ENCODE measurements at regions not wholly inside any gene's neighbourhood (a gene's known extent, or its start where the extent isn't known, plus 50 kb on each side); places are given as distances from the start of the nearest gene placed in this dataset.

DNA sequence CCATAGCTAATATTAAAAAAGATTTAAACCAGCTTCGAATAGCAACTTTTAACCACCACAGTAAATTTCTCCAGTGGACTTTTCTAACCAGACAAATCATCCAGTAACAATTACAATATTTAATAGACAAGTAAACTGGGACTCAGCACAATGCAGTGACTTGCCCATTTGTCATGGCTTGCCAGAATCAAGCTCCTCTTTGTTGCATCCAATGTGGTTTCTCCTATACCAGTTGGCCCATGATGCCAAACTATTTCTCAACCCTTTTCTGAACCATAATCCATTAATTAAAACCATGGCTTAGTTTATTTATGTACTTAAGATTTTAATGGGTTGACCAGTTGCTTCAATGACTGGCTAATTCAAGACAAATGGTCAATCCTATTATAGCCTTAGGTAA lies 64.4 kb downstream of the DIO2 start:
- no peak for DNase-seq

DNA sequence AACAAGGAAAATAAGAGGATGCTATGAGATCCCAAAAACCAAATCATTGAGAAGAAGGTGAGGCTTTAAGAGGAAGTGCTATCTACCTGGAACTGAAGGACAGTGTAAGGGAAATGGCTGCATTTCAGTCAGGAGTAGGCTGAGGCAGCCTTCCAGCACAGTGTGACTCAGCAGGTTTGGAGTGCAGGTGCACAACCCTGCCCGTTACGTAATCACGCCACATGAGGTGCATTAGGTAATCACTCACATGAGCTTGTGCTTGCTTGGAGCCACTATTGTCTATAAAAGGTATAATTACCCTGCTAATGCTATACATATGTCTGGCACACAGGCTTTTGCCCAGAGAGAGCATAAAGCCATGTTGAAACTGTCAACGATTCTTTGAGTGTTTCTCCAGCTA lies 74.9 kb downstream of the DIO2 start:
- DNase-seq = no peak

DNA sequence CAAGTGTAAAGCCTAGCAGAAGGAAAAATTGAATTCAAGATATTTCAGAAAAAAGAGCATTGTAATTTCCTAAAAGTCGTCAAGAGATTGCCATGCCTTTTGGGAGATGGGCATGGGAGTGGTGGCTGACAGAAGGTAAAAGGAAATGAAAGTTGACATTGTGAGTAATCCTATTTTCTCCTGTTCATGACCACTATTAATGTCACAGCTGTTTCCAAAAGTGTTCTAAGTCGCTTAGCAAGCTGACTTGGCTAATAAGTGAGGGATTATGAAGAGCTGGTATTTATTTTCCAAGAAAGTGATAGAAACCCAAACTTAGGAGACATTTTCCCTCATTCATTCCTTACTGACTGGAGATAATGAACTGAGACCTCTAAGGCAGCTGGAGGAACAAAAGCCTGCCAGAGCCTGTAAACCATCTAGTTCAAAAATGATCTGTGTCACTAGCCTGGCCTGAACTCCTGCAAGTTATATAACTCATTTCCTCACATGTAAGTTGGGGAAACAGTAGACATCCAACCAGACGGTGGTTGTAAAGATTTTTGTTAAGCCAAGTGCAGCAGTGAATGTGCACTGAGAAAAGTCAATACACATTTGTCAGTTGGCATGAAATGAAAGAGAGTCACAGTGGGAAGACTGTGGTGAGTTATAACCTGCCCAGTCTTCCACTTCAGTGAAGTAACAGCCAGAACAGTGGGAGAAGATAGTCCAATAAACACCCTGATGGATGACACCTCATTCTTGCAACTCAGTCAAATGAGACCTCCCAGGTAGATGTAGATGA lies 75.8 kb downstream of the DIO2 start:
- DNase-seq = no peak

DNA sequence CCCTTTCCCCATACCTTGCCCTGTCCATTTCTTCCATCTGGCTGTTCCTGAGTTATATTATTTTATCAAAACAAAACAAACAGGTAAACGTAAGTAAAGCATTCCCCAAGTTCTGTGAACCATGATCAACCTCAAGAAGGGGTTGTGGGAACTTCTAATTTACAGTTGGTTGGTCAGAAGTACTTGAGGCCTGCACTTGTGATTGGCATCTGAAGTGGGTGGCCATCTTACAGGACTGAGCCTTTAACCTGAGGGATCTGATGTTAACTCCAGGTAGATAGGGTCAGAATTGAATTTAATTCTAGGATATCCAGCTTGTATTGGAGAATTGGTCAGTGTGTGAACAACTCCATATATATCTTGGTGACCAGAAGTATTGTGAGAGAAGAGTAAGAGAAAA lies 77.0 kb downstream of the DIO2 start:
- DNase-seq = no peak

DNA sequence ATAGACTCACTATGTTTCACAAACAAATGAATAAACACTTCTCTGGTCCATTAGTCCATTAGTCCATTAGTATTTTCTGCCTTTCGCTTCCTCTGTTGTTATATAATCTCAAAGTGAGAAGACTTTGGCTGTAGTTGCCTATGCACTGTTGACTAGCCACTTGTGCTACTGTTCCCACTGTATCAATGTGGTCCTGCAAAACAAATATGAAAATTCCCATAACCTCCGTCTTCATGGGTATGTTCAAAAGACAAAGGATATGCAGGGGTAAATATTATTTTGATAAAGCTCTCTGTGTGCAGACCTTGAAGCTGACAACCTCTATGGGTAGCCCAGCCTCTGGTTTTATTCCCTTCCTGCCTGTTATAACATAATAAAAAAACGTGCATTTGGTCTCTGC lies 77.8 kb downstream of the DIO2 start:
- no peak for DNase-seq

DNA sequence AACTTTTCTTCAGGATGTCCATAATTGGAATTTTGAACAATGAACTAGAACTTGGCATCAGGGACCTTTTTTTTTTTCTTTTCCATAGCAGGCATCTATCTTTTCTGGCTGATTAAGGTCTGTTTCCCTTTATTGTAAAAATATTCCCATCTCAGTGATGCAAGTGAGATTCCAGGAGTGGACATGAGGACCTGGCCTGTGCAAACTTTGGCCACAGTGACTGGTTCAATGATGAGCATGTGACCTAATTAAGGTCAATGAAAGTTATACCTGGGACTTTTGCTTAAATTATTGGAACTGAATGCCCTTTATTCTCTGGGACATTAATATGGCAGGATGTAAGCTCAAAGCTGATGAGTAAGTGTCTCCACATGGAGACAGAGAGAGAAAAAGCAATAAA lies 83.8 kb downstream of the DIO2 start:
- no peak for DNase-seq

DNA sequence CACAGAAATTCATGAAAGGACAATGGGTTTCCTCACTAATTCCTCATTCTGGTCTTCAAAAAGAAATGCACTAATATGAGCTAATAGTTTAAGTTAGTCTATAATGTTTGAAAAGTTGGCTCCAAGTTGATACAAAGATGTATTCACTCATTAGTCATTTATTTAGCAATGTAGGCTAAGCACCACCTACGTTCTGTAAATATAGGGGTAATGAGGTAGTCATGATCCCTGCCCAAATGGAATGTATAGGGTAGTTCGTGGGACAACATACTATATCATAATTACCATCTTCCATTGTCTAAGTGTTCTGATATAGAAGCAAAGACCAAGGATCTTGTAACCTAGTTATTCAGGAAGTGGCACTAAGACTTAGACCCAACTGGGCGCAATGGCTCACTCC lies 86.5 kb downstream of the DIO2 start:
- no peak for DNase-seq

DNA sequence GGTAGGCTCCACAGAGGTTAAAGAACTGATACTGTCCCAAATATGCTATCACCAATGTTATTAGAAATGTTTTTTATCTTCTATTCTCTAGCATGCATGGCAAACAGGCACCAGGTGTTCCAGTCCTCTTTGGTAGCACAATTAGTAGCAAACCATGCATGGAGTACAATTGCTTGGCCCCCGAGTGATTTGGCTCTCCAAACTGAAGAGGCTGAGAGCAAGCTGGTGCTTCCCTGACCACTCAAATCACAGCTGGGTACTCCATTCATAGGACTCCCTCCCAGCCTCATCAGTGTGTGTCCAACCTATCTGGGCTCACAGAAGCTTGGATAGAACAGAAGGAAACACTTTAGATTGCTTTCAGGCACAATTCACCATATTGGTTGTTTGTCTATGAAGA lies 93.4 kb downstream of the DIO2 start:
- no peak for DNase-seq

DNA sequence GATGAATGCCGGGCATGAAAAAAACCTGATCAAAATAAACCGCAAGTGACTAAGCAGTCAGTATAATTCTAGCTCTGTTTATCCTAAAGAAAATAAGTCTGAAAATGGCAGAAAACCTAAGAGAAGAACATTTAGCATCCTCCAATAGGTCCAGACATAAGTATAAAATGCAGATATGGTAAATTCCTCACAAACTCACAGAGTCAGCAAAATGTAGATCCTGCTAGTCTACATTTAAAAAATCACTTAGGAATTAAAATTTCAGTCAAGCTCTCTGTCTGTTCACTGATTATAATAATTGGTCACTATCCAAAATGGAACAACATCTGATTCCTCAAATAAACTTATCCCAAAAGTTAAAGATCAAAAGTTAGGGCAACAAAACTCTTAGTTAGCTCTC lies 95.1 kb downstream of the DIO2 start:
- no peak for DNase-seq

DNA sequence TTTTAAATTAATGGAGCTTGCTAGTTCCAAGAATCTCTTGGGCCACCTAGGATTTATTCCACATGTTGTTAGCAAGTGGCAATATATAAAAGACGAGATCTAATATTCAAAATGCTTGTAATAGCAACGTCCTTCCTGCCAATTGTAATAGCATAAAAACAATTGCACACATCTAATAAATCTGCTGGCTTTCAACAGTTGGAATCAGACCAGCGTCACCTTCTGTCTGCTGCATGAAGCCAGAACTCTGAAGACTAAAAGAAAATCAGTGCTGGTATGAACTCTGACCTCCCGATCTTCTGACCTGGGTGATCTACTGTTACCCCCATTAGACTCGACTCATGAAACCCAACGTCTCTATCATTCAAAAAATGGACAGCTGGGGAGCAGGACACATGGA lies 100.6 kb downstream of the DIO2 start:
- DNase-seq = no peak

DNA sequence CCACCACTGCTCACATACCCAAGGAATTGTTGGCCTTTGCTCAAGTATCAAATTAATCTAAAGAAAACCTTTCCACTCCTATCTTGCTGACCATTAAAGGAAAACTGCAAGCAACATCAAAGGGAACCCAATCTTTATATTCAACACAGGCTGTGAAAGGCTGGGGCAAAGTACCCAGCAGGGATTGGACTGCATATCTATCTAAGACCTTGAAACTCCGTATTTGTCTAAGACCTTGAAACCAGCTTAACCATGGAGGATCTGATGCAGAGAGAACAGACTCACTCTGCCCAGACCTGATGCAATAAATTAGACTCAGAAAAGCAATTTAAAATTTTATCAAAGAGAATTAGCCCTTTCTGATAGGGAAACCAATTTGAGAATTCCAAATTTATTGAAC lies 102.2 kb downstream of the DIO2 start:
- no peak for DNase-seq

DNA sequence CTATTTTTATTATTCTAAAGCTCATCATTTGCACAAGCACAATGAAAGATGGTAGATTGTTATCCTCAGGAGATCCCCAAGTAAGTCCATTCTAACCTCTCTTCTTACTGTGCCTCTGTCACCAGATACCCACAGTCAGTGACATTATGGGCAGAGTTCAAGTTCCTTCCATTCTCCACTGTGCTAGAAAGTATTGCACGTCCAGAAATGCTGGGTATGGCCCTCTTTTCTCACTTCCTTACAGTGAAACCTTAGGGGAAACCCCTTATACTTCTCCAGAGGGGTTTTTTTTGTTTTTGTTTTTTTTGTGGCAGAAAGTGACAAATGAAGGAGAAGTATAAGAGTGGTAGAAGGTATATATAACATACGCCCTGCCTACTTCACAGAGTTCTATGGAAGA lies 102.9 kb downstream of the DIO2 start:
- DNase-seq = no peak

DNA sequence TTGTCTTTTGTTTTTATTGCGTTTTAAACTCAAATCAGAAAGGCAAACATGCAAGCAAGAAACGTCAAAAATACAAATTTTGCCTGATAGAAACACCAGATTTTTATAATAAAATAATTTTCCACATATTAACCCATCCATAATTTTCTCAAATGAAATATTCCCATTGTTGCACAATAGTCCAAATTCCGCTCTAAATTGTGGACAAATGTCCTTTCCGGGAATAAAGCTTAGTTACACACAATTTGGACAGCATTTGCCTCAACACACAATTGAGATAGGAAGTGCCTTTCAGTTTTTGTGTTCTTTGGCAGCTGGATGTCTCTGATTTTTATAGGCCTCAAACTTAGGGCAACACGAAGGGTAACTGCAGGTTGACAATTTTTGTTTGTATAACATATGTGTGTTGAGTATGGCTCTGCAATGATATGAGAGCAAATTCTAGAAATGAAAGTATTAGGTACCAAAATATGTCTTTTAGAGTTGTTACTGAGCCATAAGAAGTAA lies 105.8 kb downstream of the DIO2 start:
- DNase-seq = no peak

DNA sequence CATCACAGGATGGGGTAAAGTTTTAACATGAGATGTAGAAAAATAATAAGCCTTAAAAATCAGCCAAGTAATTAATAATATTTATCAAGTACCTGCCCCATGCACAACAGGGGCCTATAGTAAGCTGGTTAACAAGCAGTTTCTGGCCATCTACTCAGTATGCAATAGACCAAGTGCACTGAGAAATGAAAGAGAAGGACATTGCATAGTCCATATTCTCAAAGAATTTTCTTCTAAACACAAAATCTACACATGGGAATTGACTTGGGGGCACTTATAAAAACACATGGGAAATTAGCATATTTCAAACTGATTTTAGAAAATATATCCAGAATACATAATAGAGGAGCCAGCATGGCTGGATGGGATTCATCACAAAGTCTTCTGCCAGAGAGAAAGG lies 109.5 kb downstream of the DIO2 start:
- no peak for DNase-seq

DNA sequence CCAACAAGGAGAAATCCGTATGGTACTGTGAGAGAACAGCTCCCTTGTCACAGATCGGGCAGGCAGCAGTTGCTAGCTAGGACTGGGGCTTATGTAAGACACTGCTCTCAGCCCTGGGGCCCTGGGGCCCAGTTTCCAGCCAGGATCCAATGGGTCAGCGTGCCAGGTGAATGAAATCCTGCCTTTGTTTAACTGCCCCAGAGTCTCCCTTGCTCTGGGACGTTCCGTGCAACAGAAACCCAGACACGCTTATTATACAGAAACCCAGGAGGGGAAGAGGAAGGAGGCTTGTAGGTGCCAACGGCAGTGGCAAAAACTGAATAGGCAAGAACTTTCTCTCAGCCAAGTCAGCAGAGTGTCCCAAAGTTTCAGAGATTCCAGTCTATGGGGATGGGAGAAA lies 110.6 kb downstream of the DIO2 start:
- no peak for DNase-seq

DNA sequence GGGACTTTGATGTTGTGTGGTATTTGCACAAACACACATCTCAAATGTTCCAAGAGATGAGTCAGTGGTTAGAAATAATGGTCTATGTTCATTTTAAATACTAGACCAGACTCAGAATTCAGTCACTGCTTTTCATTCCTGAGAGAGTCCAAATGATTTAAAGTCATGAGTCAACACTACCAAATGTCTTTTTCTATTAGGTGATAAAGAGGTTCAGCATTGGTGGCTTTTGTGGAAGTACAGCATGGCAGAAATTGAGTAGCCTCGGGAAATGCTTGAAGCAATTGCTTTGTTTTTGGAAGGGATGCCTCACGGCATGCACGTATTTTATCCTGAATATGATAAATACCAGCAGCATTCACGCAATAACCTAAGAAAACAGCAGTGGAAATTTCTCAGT lies 115.7 kb downstream of the DIO2 start:
- DNase-seq = no peak

DNA sequence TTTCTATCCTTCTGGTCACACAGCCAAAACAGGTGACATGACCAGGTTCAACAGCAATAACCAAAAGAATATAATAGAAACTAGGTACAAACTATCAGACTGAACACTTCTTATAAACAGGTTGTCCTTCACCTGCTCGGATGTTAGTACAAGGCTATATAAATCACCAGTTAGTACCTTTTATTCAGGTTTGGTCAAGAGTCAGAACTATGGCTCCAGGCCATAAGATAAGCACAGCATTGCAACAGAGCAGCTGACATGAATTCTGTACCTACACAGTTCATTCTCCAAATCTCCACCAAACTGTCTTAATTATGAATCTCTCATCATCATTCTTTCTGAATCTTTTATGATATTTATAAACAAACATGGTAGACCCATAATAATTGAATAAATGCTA lies 123.9 kb downstream of the DIO2 start:
- no peak for DNase-seq

DNA sequence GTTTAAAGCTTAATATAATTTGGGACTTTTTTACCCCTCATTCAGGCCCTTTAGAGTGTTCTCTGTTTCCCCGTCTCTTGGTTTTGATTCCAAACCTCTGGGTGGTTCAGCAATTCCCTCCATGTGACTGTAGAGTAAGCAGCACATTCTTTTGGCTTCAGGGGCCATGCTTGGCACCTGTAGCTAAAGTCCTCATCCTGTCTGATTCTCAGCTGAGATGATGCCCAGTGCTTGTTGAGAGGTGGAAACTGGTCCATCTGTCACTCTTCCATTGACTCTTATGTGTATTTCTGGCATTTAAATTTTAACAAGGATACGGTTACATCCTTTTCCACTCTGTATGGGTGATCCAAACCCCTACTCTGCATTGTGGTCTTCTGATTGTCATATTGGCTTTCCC lies 127.1 kb downstream of the DIO2 start:
- no peak for DNase-seq

DNA sequence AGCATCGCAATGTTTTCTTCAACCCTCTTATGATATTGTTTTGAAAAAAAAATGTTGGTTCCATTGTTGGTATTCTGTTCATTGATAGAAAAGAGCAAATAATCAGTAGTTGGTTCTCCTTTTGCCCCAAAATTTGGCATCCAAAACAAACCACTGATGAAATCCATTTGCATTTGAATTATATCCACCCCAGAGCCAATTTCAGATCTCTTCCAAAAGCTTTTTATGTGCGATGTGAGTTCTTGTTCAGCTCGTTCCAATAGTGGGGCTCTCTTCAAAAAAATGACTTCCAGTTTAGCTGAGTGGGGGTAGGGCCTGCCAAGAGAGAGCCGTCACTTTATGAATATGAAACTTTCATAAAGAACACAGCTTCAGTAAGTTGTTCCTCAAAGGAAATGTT lies 130.7 kb downstream of the DIO2 start:
- no peak for DNase-seq

DNA sequence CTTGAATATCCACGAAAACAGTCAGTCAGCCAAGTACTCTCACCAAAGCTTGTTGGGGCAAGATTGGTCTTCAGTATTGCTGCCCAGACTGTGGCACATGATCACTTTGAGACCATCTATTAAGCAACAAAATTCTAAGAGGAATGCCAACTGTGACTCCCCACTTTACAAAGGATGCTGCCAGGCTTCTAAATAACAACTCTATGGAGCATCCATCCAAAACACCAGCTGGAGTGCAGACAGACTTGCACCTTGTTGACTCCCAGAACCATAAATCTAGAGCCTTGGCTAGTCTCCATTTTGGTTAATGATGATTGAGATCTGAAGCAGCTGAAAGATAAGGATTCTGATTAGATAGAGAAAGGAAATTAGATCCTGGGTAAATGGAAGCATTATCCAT lies 132.8 kb downstream of the DIO2 start:
- no peak for DNase-seq

DNA sequence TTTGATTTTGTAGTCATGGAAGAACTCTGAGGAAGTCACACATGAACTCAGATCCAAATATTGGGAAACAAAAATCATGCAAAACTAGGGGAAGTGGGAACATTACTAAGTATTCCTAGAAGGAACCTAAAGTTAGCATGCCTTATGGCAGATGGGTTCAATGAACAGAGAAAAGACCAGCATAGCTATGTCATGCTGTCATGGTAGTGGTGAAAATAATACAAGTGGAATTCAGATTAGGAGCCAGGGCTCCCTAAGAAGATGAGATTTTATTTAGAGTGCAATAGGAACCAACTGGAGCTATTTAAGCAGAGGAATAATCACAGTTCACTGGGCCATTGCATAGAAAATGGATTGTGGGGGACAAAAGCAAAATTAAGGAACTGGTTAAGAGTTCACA lies 134.0 kb downstream of the DIO2 start:
- no peak for DNase-seq

DNA sequence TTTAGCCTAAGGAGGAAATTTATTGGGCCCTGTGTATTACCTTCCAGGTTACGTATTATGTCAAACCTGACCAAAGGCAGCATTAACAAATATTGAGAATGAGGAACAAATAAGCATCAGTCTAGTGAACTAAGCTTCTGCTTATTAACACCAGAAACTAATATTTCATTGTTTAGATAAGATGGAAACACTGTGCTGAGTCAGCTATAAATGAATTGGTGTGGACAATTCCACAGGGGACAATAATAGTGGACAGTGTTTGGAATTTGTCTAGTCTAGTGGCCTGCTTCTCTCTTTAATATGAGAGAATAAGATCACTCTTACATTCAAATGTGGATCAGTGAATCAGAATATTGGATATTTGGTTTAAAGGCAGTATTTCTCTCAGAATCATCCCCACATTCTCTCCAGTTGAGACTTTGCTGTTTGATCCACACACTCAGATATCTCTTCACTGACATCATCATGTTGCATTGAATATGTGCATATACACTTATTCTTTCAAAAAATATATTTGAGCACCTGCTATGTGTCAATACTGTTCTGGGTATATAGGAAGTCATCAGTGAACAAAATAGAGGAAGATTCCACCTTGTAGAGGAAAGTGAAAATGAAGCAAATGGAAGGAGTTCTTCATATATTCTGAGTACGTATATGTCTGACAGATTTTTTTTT lies 136.3 kb downstream of the DIO2 start:
- DNase-seq = no peak

DNA sequence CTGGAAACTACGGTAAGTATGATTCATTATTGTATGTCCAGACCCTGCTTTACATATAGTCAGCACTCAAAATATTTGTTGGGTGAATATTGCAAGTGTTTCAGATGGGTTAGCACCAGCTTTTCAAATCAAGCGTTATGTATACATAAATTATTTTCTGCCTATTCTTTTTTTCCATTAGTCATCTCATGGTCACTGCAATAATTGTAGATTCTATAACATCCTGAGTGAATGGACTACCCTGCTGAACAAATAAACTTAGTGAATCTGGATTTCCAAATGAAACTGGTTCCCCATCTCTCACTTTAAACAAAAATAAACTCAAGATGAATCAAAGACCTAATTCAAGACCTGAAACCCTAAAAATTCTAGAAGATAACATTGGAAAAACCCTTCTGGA lies 152.3 kb downstream of the DIO2 start:
- no peak for DNase-seq

DNA sequence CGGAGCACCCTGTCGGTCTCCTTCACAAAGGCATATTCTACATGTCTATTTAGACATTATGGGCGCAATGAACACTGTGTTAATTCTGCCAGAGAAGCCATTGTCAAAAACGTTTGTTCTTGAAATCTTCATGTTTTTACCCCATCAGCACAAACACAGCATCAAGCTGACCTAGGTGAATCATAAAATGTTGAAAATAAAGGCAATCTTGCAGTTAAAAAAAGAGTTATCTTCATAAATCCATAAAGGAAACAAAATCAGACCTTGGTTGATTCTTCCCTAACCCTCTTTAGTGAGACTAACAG lies 154.9 kb downstream of the DIO2 start:
- no peak for DNase-seq

Measured in skin of body (tissue), 1 donor.